LNCaP clone FGC (cell line): ENCODE measurements at regions not wholly inside any gene's neighbourhood (a gene's known extent, or its start where the extent isn't known, plus 50 kb on each side); places are given as distances from the start of the nearest gene placed in this dataset.
"Not testable (repeated sequence)": the region's sequence is repeated elsewhere in the genome, so short reads cannot be mapped to it uniquely, and the experiment has no call there.

Experiments
- DNase-seq: peaks from one replicate; pipeline ENCODE4 v3.0.0-alpha.2; 2011; ENCODE audit warnings: low read depth
- H3K4me3 ChIP-seq: 2 replicates; pipeline ENCODE4 v1.5.1; 2011; ENCODE audit warnings: mild to moderate bottlenecking, low read depth, low read length, control low read depth
- TF ChIP-seq, protein P1 (sequence below): IDR thresholded peaks from 2 replicates; pipeline ENCODE4 v1.5.1; 2012; ENCODE audit warnings: mild to moderate bottlenecking; ENCODE audit not compliant: control insufficient read depth, insufficient read depth; ENCODE audit errors: extremely low read depth

DNA sequence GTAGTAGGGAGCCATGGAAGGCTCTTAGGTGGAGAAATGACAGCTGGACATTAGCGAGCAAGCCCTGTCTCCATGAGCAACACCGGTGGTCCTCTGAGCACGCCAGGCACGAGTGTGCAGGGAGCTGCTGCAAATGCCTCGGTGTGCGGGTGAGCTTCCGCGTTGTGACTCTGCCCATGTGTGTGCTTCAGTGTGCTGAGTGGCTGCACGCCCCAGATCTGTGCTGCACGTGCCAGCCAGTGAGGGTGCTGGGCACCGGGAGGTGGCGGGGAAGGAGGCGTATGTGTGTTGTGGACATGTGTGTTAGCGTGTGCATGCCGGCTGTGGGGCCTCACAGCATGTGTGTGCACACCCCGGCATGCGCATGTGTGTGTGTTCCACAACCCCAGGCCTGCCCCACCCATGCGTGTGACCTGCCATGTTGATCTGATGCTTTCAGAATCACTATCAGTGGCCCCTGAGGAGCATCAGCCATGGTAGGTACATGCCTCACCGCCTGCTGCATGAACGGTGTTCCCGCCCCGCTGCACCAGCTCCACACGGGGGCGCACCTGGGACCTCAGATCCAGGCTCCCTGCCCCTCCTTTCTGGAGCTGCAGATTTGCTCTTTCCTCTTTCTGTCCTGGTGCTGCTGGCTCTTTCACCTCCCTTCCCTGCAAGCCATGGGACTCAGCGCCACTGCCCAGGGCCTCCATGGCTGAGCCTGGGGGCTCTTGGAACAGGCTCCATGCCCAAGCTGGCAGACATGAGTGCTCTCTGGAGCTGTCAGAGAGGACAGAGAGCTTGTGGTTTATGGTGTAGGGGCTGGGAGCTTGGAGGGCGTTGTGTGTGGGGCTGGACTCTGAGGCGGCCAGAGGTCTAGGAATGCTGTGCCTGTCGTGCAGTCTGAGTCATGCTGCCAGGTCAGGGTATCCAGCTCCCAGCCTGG lies 169.4 kb downstream of the TBC1D2B start:
- TF ChIP-seq, protein P1, sequence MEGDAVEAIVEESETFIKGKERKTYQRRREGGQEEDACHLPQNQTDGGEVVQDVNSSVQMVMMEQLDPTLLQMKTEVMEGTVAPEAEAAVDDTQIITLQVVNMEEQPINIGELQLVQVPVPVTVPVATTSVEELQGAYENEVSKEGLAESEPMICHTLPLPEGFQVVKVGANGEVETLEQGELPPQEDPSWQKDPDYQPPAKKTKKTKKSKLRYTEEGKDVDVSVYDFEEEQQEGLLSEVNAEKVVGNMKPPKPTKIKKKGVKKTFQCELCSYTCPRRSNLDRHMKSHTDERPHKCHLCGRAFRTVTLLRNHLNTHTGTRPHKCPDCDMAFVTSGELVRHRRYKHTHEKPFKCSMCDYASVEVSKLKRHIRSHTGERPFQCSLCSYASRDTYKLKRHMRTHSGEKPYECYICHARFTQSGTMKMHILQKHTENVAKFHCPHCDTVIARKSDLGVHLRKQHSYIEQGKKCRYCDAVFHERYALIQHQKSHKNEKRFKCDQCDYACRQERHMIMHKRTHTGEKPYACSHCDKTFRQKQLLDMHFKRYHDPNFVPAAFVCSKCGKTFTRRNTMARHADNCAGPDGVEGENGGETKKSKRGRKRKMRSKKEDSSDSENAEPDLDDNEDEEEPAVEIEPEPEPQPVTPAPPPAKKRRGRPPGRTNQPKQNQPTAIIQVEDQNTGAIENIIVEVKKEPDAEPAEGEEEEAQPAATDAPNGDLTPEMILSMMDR = peak; percentile 66
- DNase-seq = no peak
- H3K4me3 ChIP-seq = no peak overlapping the region

DNA sequence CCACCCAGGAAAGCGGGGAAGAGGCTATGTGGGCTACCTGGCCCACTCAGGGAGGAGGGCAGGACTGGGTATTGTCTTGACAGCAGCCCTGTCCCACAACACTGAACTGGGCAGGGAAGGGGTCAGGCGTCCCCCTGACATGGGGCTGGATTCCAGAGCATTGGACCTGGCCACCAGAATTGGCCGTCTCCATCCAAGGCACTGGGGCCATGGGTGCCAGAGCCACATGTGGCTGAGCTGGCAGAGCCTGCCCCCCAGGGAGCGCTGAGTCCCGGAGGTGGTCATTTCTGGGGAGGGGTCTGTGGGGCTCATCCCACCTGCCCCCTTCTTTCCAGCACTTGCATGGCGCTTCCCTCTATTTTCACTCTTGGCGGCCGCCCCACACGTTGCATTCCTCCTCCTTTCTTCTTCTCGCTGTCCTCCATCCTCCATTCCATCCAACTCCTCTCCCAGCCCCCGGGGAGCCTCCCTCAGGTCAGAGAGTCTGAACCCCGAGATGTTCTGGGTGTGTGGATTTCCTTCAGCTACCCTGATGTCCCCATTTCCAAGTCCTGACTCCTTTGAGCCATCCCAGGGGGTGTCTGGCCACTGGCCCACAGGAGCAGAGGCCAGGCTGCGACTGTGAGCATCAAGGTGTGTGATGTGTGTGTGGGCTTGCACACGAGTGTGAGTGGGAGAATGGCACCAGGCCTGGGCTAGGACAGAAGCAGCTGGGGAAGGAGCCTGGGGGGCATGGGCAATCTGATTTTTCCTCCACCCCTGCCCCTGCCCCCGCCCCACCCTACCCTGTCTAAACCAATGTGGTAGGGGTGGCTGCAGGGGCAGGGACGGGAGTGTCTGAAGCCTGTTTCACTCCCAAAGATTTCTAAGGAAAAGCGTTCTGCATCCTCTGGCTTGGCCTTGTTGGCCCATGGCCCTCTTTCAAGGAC lies 171.2 kb downstream of the TBC1D2B start:
- DNase-seq, H3K4me3 ChIP-seq: not testable (repeated sequence)

DNA sequence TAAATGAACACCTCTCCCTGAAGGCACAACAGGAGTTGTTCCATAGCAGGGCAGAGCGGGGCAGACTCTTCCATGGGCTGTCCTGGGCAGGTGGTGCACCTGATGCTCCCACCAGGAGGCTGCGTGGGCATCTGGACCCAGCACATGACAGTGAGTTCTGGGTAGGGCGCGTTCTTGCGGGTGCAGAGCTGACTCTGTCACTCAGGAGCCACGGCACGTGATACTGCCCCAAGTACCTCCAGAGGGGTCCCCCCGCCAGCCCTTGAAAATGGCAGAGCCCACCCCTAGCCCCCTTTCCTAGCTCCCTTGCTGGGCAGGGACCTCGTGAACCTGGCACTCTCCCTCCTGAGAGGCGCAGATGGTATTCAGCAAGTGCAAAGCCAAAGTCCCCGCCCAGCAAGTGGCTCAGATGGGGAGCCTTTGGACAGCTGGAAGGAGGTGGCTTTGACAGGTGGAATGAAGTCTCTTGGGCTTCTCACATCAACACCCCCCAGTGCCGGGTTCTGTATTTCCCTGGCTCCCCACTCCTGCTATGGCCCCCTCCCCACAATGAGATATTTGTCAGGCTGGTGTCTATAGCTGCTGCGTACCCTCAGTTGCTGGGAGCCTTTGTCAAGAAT lies 172.1 kb downstream of the TBC1D2B start:
- TF ChIP-seq, protein P1 = no peak
- no peak for DNase-seq
- no peak overlapping the region for H3K4me3 ChIP-seq

DNA sequence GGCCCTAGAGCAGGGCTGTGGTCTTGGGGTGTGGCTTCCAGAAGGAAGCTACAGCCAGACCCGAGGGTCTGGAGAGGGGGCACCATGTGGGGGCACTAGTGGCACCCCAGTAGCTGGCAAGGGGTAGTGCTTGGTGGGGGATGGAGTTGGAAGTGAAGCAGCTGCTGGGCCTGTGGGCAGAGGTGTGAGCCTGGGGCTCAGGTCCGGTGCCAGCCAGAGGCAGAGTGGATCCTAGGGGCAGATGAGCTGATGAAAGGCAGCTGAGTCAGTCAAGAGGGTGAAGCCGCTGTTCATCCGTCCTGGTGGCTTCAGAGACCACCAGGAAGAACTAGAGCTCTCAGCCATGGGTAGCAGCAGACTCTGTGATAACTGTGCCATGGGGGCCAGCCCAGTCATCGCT lies 172.6 kb downstream of the TBC1D2B start:
- DNase-seq = no peak
- no peak overlapping the region for H3K4me3 ChIP-seq
- TF ChIP-seq, protein P1 = no peak

DNA sequence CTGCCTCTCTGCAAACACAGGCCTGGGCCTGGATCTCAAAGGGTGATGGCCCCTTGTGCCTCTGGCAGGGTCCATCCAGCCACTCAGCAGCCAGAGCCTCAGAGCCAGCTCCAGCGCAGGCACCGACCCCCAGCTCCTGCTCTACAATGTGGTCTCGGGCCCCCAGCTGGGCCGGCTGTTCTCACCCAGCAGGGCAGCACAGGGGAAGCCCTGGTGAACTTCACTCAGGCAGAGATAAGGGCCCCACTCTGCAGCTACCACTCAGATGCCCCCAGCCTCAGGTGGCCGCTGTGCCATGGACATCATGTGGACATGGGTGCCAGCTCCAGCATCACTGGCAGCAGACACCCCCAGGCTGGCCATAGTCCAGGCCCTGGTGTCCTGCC lies 173.1 kb downstream of the TBC1D2B start:
- DNase-seq = no peak
- TF ChIP-seq, protein P1 = no peak
- no peak overlapping the region for H3K4me3 ChIP-seq

DNA sequence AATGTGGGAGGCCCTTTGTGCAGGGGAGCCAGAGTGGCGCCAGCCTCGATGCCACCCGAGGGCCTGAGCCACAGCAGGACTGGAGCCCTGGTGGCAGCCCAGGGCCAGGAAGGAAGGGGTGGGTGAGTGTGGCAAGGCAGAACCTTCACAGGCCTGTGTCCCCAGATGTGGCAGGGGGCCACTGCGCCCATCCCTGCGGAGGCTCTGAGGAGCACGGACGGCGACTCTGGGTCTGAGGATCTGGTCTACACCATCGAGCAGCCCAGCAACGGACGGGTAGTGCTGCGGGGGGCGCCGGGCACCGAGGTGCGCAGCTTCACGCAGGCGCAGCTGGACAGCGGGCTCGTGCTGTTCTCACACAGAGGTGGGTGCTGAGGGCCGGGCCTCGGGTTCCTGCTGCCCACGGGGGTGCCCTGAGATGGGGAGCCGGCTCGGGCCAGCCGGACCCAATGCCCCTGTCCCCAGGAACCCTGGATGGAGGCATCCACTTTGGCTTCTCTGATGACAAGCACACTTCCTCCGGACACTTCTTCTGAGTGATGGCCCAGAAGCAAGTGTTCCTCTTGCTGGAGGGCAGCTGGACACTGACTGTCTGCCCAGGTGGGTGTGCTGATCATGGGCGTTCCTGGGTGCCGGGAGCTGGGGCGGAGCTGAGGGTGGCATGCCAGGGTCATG lies 173.6 kb downstream of the TBC1D2B start:
- DNase-seq, H3K4me3 ChIP-seq: not testable (repeated sequence)

DNA sequence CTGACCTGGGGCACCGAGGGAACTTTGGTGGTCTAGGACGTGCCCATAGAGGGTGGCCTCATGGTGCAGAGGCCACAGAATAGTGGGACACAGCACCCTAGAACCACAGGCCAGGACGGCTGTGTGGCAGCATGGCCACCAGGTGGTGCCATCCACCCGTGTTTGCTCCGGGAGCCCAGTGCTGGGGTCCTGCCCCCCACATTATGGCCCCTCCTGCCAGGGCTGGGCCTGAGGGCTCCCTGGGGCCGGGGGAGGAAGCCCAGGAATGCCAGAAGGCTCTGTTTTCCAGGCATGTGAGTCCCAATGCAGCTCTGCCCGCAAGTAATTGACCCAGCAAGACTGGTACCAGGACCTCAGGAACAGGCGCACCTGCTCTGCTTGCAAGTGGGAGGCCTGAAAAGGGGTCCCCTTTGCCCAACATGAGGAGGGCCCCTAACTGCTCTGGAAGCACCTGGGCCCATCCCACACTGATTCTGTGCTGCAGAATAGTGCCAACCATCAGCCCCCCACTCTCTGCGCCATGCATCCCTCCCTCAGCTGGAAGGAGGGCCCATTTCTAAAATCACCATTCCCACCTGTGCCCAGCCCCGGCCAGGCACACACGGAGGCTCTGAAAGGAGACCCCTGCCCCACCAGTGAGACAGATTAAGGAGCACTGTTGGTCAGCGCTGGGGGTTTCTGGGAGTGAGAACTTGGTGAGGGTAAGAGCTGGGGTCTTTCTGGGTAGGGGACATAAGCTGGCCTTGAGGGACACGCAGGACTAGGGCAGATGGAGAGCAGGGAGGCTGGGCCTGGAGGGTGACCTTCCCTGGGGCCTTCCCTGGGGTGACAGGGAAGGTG lies 174.4 kb downstream of the TBC1D2B start:
- not testable (repeated sequence) for DNase-seq, H3K4me3 ChIP-seq
- TF ChIP-seq, protein P1 = peak; percentile 76
